AG10803 (cell line): ENCODE measurements at regions not wholly inside any gene's neighbourhood (a gene's known extent, or its start where the extent isn't known, plus 50 kb on each side); places are given as distances from the start of the nearest gene placed in this dataset.

Experiments used
- DNase-seq: peaks from one replicate; pipeline ENCODE4 v3.0.0; 2010; ENCODE audit warnings: low read depth
- H3K4me3 ChIP-seq: 2 replicates; pipeline ENCODE4 v1.5.1; 2011; ENCODE audit warnings: mild to moderate bottlenecking, low read length, control low read depth
- TF ChIP-seq, protein P1 (sequence below): conservative IDR thresholded peaks from 2 replicates; pipeline ENCODE4 v1.5.1; 2011; ENCODE audit warnings: mild to moderate bottlenecking, low read length, control low read depth, inconsistent platforms

DNA sequence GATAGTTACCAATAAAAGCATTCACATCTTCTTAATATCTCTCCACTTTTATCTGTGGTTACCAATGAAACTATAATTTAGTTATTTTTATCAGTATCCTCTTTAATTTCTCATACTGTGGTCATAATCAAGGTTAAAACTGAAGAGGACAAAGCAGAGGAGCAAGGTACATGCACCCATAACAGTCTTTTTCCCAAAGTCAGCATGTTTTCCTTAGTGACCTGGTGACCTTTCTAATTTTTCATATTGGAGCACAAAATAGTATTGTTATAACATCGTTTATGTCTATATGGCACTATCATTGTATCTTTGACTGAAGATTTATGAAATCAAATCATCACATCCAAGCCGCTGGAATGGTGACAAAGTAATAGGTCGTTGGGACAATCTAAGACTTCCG is 51.5 kb upstream of the CHORDC1 start:
- no peak for DNase-seq
- TF ChIP-seq, protein P1, sequence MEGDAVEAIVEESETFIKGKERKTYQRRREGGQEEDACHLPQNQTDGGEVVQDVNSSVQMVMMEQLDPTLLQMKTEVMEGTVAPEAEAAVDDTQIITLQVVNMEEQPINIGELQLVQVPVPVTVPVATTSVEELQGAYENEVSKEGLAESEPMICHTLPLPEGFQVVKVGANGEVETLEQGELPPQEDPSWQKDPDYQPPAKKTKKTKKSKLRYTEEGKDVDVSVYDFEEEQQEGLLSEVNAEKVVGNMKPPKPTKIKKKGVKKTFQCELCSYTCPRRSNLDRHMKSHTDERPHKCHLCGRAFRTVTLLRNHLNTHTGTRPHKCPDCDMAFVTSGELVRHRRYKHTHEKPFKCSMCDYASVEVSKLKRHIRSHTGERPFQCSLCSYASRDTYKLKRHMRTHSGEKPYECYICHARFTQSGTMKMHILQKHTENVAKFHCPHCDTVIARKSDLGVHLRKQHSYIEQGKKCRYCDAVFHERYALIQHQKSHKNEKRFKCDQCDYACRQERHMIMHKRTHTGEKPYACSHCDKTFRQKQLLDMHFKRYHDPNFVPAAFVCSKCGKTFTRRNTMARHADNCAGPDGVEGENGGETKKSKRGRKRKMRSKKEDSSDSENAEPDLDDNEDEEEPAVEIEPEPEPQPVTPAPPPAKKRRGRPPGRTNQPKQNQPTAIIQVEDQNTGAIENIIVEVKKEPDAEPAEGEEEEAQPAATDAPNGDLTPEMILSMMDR = no peak
- no peak overlapping the region for H3K4me3 ChIP-seq
